ENCODE measurements at regions not wholly inside any gene's neighbourhood (a gene's known extent, or its start where the extent isn't known, plus 50 kb on each side); places are given as distances from the start of the nearest gene placed in this dataset.

DNA sequence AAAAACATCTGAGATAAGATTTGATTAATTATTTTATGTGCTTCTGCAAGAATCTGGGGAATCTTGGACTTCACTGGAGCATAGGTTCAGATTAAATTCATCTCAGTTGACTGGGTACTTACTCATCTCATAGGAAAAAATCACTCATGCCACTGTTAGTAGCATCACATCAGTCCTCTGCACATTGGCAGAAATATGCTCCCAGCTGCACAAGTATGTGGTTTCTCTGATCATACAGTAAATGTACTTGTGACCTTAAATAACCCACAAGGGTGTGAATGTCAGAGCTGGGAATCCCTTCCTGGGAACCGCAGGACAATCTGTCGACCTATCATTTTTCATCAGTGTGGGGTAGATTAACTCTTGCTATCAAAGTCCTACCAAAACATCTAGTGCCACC lies 203.7 kb upstream of the SLC24A2 start:
- DNase-seq = no peak

DNA sequence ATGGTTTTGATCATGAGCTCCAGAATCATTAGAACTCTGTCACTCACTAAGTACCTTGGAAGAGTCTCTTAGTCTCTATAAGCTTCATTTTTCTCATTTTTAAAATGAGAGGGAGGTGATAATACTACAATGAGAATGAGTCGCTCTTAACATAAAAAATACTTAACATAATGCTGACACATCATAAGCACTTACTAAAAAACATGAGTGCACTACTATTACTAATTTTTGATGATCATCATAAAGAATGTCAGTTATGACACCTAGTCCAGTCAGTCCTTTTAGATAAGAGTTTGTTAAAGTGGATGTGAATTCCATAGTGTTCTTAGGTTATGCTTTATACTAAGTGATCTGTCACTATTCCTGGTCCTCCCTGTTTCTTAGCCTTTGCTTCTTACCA lies 200.4 kb upstream of the SLC24A2 start:
- no peak for DNase-seq

DNA sequence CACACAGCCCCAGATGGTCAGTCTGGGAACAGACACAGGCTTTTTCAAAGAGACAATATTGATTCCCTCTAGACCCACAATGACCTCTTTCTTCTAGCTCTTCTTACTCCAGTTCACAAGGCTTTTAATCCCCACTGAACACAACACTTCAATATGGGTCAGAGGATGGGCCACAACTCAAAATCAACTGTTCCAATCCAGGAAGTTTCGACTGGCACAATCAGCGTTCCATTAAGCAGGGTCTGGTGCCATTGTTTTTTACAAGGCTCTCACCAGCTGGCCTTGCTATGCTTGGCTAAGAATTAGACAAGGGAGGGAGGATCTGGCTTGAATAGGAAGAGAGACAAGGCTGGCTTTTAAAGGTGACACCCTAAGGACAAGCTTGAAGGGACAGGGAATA lies 199.4 kb upstream of the SLC24A2 start:
- DNase-seq = no peak

DNA sequence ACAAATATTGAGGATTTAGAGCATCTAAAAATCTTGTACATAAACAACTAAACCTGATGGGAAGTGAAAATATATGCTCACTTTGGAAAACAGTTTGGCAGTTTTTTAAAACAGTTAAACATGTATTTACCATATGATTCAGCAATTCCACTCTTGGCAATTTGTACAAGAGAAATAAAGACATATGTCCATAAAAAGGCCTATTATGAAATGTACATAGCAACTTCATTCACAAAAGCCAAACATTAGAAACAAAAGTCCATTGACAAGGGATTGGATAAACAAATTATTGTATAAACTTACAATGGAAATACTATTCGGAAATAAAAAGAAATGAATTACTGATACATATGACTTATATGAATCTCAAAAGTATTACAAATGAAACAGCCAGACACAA lies 196.2 kb upstream of the SLC24A2 start:
- DNase-seq = no peak

DNA sequence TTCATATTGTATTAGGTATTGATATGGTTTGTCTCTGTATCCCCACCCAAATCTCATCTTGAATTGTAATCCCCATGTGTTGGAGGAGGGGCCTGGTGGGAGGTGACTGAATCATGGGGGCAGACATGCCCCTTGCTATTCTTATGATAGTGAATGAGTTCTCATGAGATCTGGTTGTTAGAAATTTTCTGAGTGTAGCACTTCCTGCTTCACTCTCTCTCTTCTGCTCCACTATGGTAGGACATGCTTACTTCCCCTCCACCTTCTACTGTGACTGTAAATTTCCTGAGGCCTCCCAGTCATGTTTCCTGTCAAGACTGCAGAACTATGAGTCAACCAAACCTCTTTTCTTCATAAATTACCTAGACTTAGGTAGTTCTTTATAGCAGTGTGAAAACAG lies 187.4 kb upstream of the SLC24A2 start:
- DNase-seq = peak in 1 of 2 donors; percentile 93

DNA sequence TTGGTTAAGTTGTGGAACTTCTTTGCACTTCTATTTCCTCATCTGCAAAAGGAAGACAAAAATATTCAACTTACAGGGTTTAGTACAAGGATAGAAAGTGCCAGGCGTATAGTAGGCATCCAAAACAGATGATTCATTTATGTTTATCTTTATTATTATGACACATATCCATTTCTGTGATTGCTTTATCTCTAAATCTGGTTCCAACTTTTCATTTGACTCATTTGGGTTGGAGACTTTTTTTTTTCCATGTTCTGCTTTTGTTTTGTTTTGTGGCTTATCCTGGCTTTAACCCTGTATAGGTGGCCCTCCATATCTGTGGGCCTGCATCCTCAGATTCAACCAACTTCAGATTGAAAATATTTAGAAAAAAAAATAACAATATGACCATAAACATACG lies 186.7 kb upstream of the SLC24A2 start:
- peak in 1 of 2 donors; percentile 12 for DNase-seq

DNA sequence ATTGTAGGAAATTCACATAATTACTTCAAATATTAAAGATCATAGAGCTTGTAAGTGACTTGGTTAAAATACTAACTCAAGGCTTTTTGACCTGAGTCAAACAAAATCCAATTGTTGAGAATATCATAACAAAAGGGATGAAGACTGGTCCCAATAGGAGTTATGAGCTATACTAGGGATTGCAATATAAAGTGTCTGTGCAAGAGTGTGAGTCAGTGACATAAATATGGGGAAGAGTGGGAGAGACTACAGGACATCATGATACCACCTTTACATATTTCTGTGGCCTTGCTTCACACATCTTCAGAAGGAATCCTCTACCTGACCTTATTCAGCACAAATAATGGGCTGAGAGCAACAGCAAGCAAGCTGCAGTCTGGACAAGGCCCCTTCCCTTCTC lies 180.9 kb upstream of the SLC24A2 start:
- DNase-seq = no peak

DNA sequence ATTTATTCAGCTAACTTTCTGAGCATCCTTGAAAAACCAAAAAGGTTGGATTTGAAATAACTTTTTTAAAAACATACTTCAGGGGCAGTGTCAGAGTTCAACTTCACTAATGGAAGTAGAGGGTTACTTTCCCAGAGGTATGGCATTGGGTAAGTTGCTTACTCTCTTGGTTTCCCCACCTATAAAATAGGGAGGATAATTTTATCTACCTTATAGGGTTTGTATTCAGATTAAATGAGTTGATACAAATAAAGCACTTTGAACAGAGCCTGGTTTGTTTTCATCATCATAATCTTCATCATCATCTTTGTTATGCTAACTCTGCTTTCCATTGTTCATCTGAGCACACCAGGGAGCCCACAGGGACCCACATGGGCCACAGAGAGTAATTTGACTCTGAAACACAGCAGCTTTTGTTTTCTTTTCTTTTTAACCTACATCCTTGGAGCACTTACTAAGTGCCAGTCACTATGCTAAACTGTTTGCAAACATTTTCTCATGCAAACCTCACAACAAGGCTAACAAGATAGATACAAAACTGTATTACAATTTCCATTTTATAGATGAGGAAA lies 179.1 kb upstream of the SLC24A2 start:
- DNase-seq = no peak

DNA sequence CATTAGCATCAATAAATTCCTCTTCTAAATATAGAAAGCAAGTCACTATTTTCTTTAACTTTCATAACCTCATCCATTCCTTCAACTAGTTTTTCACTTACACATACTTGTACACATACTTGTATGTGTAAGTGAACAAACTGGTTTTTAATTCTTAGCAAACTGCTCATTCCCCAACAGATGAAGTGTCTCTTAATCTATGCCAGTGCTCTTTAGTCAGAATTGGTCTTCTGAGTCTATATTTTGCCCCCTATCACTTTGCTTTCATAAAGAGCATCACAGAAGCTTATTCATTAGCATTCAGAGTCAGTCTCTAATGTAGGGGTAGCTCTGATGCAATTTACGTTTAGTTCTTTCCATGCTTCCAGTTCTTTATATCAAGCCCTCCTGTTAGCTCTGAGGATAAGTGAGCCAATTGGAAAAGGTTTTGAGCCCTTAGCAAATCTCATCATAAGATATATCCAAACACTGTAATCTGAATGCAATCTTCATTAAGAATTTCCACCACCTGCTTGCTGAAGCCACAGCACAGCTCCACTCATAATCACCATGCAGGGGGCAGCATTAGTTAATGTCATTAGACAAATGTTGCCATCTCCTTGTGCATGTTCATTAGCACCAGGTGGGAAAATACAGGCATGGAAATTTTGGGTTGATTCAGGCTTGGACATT lies 178.5 kb upstream of the SLC24A2 start:
- DNase-seq = no peak

DNA sequence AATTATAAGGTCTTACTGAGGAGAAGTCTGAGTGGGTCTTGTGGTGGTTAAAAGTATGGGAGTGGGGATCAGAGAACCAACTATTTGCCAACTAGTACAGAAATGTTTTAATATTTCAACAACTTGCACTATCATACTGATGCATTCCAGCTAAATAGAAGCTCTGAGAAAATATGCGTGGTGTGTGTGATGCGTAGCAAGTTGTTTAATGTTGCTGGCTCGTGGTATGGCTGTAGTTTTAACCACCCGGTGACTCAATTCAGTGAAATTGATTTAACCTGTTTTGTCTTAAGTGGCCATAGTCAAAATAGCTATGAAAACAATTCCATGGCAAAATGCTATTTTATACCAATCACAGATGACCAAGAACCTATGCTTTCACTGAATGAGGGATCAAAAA lies 176.5 kb upstream of the SLC24A2 start:
- DNase-seq = no peak

DNA sequence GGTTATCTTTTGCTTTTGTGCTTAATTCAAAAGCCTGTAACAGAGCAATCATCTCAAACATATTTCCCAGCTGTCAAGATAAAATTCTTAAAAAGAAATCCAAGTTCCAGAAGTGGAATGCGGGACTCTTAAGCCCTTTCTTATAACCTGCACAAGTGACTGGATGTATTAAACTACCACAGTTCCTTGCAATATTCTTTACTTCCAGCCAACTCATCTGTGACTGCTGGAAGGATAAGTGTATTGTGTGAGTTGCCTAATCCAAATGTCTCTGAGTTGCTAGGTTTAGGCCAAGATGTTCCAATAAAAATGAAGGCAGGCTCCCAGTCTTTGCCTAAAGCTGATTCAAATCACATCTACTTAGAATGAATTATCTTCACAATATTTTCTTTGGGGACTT lies 159.2 kb upstream of the SLC24A2 start:
- no peak for DNase-seq

DNA sequence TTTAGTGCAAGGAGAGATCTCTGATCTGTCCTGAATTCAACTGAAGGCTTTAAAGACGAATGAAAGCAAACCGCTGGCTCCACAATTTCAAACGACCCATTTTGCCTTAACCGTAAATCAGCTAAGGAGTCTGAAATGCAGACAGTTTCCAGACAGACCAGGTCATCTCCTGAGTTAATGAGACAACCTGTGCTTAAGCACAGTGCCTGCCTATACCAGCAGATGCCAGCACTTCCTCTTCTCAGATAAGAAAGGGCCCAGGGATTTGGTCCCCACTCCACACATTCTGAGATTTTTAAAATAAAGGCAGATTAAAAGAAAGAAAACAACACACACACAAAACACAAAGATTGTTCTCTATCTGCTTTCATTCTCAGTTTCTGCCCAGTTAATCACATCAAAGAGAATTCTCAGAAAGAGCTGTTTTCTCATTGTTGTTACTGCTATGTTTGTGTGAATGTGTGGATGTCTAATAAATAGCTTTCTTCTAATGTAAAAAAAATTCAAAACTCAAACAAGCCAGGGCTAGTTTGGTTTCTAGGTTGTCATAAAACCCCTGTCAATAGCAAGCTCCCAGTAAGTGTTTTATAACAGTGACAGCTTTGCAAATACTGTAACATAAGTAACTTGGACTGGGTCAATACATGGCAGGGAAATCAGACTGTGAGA lies 157.7 kb upstream of the SLC24A2 start:
- DNase-seq = peak in 1 of 2 donors; percentile 13

DNA sequence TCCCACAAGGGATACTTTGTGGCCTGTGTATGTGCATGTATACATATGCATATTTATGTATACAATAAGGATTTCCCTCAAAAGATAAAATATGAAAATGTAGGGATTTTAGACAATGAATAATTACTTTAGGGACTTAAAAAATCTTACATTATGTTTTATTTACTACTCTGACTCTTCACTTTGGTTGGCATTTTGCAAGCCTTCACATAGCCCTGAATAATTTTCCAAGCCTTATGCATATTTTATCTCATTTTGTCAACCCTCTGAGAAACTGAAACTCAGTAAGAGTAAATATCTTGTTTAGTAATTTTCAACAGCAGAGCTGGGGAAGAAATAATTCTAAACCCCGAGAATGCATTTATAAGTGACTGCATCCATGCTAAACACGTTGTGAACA lies 153.0 kb upstream of the SLC24A2 start:
- DNase-seq = no peak

DNA sequence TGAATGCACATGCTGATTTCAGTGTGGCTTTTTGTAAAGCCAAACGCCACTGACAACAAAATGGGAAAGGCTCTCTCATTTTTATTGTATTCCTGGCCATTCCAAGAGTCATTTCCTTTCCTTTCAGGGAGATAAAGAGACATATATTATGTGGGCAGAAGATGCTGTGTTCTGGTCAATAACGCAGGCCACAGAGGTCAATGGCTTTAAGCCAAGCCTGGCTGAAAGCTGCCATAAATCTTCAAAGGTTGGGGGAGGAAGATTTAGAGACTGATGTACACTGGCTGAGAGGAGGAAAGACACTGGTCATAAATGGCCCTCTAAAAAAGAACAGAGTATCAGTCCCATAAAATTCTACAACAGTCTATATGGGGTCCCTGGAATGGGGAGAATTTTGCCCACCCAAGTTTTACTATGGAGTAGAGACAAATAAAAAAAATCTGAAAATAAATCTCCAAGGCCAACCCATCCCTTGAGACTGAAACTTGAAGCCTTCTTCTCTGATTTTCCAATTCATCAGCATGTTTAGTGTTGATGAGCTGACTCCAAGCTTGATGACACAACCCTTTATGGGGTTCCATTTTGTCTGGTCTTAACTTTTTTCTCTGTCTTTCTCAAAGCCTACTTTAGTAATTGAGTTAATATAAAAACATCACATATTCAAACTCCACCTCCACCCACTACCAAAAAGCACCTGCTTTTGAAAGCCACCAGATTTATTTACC lies 152.1 kb upstream of the SLC24A2 start:
- DNase-seq = no peak

DNA sequence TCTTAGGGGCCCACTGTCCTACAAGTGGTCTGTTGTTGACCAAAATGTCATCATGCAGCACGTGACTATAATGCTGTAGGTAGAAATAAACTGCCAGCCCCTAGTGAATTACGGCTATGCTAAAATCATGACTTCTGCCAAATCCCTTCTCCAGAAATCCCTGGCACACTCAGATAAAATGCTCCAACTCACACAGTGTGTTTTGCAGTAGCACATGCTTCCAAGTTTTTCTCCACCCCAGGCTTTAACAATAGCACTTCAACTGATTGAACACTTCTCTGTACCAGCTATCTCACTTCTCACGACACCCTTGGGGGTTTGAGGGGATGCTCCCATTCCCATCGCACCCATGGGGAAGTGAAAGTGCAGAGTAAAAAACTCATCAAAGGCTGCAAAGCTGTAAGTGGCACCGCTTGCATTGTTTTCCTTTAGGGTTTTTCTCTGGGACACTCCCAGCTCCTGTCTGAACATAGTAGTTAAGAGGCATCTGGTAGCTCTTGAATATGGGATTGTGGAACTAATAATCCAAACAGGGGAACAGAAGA lies 151.0 kb upstream of the SLC24A2 start:
- DNase-seq = no peak

DNA sequence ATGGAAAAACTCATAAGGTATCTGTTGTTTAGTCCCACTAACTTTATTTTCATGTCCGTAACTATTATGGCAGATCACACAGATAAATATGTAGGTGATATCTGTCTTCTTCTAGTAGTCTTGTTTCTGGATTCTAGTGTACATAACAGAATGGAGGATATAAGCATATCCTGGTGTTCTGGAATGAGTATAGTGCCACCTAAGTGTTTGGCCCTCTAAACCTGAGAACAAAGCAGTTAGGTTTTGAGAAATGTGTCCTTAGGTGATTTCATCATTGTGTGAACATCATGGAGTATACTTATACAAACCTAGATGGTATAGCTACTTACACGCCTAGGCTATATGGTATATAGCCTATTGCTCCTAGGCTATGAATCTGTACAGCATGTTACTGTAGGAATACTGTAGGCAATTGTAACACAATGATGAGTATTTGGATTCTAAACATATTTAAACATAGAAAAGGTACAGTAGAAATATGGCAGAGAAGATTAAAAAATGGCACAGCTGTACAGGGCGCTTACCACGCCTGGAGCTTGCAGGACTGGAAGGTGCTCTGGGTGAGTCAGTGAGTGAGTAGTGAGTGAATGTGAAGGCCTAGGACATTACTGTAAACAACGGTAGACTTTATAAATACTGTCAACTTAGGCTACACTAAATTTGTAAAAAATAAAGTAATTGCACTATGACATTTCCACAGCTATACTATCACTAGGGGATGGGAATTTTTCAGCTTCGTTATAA lies 150.3 kb upstream of the SLC24A2 start:
- no peak for DNase-seq

DNA sequence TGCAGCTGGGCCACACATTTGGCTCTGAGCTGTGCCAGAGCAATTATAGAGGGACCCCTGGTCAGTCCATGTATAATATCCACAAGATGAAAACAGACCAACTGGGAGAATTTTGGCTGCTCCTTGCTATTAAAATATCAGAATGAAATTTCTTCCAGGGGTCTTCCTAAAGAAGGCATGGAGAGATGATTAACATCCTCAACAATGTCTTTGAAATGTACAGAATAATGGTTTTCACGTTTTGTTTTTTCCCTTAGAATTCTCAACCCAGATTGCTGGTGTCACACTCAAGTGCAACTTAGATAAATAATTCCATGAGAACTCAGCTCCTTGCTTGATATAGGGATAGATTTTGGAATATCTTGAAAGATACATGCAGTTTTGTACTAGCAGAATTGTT lies 148.3 kb upstream of the SLC24A2 start:
- DNase-seq = no peak

DNA sequence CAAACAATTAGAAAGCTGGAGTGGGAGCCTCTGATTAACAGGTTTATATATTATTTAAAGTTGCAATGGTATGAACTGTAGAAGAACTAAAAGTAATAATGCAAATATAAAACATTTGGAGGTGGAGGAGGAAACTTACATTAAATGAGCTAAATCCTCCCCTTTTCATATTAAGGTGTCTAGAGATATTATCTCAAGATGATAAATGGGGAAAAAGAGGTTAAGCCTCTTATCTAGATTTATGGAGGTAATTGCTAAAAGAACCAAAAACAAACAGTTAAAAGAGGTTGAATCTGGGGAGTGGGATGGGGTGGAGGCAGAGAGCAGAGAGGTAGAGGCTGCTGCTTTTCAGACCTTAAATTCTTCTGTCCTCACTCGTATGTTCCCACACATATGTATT lies 147.8 kb upstream of the SLC24A2 start:
- DNase-seq = no peak

DNA sequence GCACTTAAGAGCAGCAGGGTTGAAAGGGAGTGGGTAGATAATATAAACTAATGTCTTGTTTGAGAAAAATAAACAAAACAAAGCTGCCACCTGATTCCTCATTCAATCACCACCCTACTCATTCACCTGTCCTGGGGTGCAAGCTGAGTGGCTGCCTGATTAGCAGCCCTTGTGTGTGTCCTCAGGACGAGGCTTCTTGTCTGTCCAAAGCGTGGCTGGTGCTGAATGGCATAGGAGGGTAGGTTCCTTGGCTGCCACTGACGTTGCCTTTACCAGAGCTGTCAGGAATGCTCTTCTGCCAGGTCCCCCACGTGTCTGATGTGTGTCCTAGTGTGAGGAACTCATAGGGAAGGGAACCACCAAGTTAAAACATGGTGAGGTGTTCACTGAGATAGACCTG lies 146.6 kb upstream of the SLC24A2 start:
- DNase-seq = no peak

DNA sequence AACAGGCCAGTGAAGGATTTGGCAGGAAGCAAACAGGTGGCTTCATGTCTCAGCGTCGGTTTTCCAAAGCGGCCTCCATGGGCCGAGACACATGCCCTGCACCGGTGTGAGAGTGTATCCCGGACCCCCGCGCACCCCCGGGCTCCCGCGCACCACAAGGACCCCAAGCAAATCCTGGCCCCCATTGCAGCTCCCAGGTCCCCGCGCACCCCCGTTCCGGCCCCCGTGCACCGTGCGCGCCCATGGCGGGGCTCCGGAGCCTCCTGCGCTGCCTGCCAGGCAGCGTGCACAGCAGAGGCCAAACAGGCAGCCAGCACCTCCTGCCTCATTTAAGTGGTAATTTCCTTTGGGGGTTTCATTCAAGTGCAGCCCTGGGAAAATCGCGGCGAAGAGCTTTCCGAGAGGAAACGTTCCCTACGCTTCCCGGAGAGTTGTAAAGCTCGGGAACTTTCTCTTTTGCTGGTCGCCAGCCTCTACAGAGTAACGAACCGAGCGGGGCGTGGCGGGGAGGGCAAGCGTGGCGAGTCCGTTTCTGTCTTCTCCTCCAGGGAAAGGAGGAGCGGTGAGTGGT lies 145.5 kb upstream of the SLC24A2 start:
- no peak for DNase-seq

DNA sequence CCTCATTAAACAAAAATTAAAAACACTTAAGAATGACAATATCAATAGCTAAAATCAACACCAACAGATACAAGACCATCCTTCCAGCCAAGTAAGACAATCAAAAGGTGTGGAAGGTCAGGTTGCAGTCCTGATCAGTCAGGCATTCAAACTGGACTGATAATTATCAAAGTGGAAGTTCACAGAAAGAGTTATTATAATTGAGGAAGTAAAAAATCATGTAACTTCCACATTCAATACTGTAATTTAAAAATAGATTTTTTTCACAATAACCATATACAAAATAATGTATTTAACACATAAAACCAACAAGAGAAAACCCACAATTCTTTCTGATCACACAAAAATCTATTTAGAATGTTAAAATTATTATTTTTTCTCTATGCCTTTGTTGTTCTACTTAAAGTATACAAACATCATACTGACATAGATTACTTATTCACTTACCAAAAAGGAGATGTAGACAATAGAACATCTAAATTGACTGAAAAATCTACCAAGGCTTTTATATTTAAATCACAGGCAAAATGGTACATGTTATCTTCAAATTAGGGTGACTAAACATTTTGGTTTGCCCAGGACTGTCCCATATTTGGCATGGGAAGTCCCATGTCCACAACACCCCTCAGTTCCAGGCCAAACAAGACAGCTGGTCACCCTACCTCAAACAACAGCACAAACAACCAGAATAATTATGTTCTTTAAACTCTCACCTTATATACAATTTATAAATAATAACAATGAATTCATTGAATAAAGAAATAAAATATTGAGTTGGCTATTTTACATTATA lies 142.5 kb upstream of the SLC24A2 start:
- DNase-seq = no peak

DNA sequence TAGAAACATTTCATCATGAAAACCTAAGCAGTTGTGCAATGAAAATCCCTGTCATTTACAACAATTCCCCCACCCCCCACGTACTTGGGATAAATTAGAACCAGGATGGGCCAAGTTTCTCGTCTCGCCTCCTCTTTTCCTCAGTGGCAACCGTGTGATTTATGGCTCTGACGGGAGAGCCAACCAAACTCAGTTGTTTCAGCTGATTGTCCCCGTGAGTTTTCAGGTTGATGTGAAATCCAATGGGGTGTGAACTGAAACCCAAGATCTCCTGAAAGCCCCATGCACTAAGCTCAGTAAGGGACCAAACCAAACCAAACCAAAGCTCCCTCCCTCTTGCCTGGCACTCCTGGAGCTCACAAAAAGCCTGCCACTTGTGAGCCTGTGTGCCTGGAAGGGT lies 138.7 kb upstream of the SLC24A2 start:
- no peak for DNase-seq

Measured in bone marrow (tissue), 2 donors.